Colonic mucosa (tissue), 4 donors: ENCODE measurements at regions not wholly inside any gene's neighbourhood (a gene's known extent, or its start where the extent isn't known, plus 50 kb on each side); places are given as distances from the start of the nearest gene placed in this dataset.

Experiments
- DNase-seq: peaks from one replicate; pipeline ENCODE4 v3.0.0-alpha.2; 2020
- H3K27ac ChIP-seq: fragments of 200-600 bp; one replicate; pipeline ENCODE4 v1.8.0; 2021
- H3K27me3 ChIP-seq: fragments of 200-600 bp; one replicate; pipeline ENCODE4 v1.8.0; 2021
- H3K36me3 ChIP-seq: fragments of 200-600 bp; one replicate; pipeline ENCODE4 v1.8.0; 2021
- H3K4me1 ChIP-seq: fragments of 200-600 bp; one replicate; pipeline ENCODE4 v1.8.0; 2021; ENCODE audit warnings: mild to moderate bottlenecking
- H3K4me3 ChIP-seq: fragments of 200-600 bp; one replicate; pipeline ENCODE4 v1.8.0; 2021
- H3K9ac ChIP-seq, 2 donors: one replicate each; pipeline ENCODE4 v1.7.0; 2013; ENCODE audit warnings: control low read depth in 2 of 2, low read depth in 2 of 2, low read length in 2 of 2
- H3K9me3 ChIP-seq: fragments of 200-600 bp; one replicate; pipeline ENCODE4 v1.8.0; 2021
- intact Hi-C: fragments of 100-400 bp; cut with DNase I; formaldehyde crosslinking; loops from one replicate; pipeline ENCODE4 v1.14.1; 2022
- TF ChIP-seq, protein P1 (sequence below): fragments of 200-600 bp; IDR thresholded peaks from one replicate; pipeline ENCODE4 v1.8.0; 2022; ENCODE audit warnings: antibody characterized with exemption, mild to moderate bottlenecking
- donor health status: healthy.
- donor health status: DM: no; HTN: no; CAD: no.
- donor health status: DM: no; HTN: no; CAD: no.

DNA sequence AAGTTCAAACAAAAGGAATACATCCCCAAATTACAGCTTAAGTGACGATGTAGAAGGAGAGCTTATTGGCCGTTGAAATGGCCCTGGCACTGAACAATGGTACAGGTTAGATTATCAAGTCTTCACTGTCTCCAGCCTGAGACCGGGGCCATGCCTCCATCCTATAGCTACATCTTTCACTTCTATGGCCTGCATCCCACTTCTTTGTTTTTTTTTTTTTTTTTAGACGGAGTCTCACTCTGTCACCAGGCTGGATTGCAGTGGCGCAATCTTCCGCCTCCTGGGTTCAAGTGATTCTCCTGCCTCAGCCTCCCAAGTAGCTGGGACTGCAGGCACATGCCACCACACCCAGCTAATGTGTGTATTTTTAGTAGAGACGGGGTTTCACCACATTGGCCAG lies 464.6 kb downstream of the CDH26 start:
- Histone ChIP-seq H3K36me3 (no peaks in the 10 kb centered on the region), H3K4me1 (no peaks in the 10 kb centered on the region), H3K27ac (no peak overlapping the region), H3K27me3 (no peaks in the 10 kb centered on the region), H3K4me3 (no peak overlapping the region), H3K9me3 (no peaks in the 10 kb centered on the region), H3K9ac (no peak overlapping the region)
- DNase-seq: no peak
- TF ChIP-seq, protein P1, sequence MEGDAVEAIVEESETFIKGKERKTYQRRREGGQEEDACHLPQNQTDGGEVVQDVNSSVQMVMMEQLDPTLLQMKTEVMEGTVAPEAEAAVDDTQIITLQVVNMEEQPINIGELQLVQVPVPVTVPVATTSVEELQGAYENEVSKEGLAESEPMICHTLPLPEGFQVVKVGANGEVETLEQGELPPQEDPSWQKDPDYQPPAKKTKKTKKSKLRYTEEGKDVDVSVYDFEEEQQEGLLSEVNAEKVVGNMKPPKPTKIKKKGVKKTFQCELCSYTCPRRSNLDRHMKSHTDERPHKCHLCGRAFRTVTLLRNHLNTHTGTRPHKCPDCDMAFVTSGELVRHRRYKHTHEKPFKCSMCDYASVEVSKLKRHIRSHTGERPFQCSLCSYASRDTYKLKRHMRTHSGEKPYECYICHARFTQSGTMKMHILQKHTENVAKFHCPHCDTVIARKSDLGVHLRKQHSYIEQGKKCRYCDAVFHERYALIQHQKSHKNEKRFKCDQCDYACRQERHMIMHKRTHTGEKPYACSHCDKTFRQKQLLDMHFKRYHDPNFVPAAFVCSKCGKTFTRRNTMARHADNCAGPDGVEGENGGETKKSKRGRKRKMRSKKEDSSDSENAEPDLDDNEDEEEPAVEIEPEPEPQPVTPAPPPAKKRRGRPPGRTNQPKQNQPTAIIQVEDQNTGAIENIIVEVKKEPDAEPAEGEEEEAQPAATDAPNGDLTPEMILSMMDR: no peak
- intact Hi-C loops: no loop called here

DNA sequence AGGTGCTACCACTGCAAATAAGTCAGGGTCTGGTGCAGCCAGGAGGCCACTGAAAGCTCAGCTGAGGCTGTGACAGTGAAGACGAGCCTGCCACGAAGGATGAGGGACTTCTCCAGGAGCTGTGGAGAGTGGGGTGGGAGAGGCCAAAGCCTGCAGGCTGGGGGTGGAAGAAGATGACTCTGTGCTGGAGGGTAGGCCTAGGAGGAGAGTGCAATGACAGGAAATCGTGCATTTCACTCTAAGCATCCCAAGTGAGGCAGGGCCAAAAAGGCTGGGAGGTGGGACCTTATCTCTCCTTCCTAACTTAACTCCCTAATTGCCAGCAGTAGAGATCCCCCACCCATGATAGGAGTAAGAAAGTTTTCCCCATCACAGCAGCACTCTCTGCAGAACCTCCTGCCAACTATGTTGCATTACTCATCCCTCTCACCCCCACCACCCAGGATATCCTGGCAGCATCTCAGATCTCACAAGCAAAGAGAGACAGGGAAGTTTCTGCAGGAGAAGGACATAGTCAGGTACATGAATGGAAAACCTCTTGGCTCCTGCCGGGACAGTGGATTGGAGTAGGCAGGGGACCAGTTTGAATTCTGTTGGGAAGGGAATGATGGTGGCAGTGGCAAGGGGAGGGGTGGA lies 466.2 kb downstream of the CDH26 start:
- Histone ChIP-seq H3K4me1 (no peaks in the 10 kb centered on the region), H3K9me3 (no peaks in the 10 kb centered on the region), H3K4me3 (no peak overlapping the region), H3K9ac (no peak overlapping the region), H3K27me3 (no peaks in the 10 kb centered on the region), H3K27ac (no peak overlapping the region), H3K36me3 (no peaks in the 10 kb centered on the region)
- DNase-seq: no peak
- intact Hi-C loops: no loop called here
- TF ChIP-seq, protein P1: no peak

DNA sequence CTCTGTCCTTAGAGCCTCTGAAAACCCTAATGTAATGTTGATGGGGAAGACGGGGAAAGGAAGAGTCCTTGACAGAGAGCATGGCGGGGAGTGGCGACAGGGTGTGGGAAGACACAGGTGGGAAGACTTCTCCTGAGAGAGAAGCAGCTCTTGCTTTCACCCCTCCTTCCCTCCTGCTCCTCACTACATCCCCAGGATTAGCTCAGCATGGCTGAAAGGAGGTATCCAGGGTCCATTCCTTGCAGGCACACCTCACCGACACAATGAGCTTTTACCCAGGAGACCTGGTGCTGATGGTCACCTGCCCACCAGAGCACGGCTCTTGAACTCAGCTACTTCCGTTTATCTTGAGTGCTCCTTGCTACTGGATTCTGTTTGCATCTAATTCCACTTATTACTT lies 469.3 kb downstream of the CDH26 start:
- Histone ChIP-seq H3K9ac (no peak overlapping the region), H3K4me3 (no peak overlapping the region), H3K36me3 (no peaks in the 10 kb centered on the region), H3K27me3 (no peaks in the 10 kb centered on the region), H3K9me3 (no peaks in the 10 kb centered on the region), H3K27ac (no peak overlapping the region), H3K4me1 (no peaks in the 10 kb centered on the region)
- intact Hi-C loops: no loop called here
- no peak for DNase-seq
- TF ChIP-seq, protein P1: no peak

DNA sequence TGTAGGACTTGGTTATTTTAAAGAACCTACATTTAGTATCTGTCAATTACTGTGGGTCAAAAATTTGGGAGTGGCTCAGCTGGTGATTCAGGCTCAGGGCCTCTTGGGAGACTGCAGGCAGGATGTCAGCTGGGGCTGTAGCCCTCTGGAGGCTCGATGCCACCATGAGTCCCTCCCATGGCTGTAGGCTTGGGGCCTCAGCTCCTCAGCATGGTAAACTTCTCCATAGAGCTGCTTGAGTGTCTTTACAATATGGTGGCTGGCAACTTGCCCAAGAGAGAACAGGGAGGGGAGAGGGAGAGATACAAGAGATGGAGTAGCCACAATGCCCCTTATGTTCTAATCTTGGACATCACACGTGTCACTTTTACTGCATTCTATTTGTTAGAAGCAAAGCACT lies 470.4 kb downstream of the CDH26 start:
- Histone ChIP-seq H3K27ac (no peak overlapping the region), H3K9ac (no peak overlapping the region), H3K27me3 (no peaks in the 10 kb centered on the region), H3K9me3 (no peaks in the 10 kb centered on the region), H3K4me1 (no peaks in the 10 kb centered on the region), H3K36me3 (no peaks in the 10 kb centered on the region), H3K4me3 (no peak overlapping the region)
- no peak for DNase-seq
- TF ChIP-seq, protein P1: no peak
- intact Hi-C loops: no loop called here

DNA sequence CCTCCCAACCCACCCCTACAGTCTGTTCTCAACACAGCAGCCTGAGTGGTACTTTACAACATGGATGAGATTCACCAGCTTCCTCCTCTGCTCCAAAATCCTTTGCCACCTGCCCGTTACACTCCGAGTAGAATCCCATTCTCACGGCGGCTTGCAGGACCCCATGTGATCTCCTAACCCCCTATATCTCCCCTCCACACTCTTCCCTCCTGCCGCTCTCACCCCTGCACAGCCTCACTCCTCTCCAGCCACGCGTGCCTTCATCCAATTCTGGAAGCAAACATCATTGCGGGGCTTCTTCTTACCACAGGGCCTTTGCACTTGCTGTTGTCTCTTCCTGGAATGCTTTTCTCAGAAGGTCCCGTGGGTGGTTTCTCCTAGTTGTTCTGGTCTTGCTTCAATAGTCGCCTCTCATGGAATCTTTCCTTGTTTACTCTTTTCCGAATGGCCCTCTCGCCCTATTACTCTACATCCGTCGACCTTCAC lies 472.3 kb downstream of the CDH26 start:
- no peak overlapping the region for H3K9ac ChIP-seq
- no peaks in the 10 kb centered on the region for H3K36me3 ChIP-seq
- no peak for DNase-seq
- no peaks in the 10 kb centered on the region for H3K9me3 ChIP-seq
- no peak overlapping the region for H3K27ac ChIP-seq
- no peak overlapping the region for H3K4me3 ChIP-seq
- intact Hi-C loops: no loop called here
- TF ChIP-seq, protein P1: no peak
- H3K27me3 ChIP-seq: no peaks in the 10 kb centered on the region
- H3K4me1 ChIP-seq: no peaks in the 10 kb centered on the region
